GM23248 (cell line): ENCODE measurements at regions not wholly inside any gene's neighbourhood (a gene's known extent, or its start where the extent isn't known, plus 50 kb on each side); places are given as distances from the start of the nearest gene placed in this dataset.

Experiments used
- EZH2 ChIP-seq: fragments of 200-600 bp; sonication (generic); IDR thresholded peaks from 2 replicates; pipeline ENCODE4 v1.6.1; 2018; ENCODE audit warnings: antibody characterized with exemption, mild to moderate bottlenecking; ENCODE audit not compliant: insufficient read depth, poor library complexity, severe bottlenecking
- EZH2phosphoT487 ChIP-seq: fragments of 200-600 bp; sonication (generic); IDR thresholded peaks from 2 replicates; pipeline ENCODE4 v1.6.1; 2018; ENCODE audit warnings: antibody characterized with exemption, moderate library complexity, mild to moderate bottlenecking, low read depth; ENCODE audit not compliant: insufficient read depth

- no peak for TF ChIP-seq EZH2
- no peak for TF ChIP-seq EZH2phosphoT487
Measured at GRCh38 chr20:21801193-21801592, 95.7 kb downstream of the PAX1 start.
